SH-SY5Y (cell line): ENCODE measurements at regions not wholly inside any gene's neighbourhood (a gene's known extent, or its start where the extent isn't known, plus 50 kb on each side); places are given as distances from the start of the nearest gene placed in this dataset.

Source experiments
- GATA2 ChIP-seq: IDR thresholded peaks from 2 replicates; pipeline ENCODE4 v1.6.1; 2011; ENCODE audit warnings: mild to moderate bottlenecking, low read depth, low read length
- GATA3 ChIP-seq: IDR thresholded peaks from 2 replicates; pipeline ENCODE4 v1.6.1; 2011; ENCODE audit warnings: low read depth, mild to moderate bottlenecking, low read length, moderate library complexity

DNA sequence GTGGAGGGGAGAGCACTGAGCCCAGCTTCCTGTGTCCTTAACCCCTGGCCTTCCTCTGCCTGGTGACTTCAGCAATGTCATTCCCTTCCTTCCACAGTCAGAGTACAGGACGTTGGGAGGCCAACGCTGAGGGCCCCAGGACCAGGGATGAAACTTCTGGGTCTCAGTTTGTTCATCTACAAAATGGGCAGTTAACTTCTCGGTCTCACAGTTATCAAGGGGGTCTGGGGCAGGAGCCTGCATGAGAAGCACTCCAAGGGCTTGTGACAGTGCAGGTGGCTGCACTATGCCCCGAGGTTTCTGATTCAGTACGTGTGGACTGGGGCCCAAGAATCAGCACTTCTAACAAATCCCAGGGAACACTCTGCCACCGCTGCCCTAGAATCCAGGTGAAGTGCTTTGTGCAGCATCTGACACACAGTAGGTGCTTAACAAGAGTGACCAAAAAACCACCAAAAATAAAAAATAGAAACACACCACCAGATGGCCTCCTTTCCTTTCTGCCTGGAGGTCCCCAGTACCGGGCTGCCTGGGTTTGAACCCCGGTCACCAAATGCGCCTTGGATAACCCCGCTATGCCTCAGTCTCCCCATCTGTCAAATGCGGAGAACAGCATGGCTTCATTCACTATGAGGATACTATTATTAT lies 80.4 kb downstream of the RFLNA start:
- no peak for TF ChIP-seq GATA2
- no peak for TF ChIP-seq GATA3
